Prostate gland (tissue), 2 donors: ENCODE measurements at regions not wholly inside any gene's neighbourhood (a gene's known extent, or its start where the extent isn't known, plus 50 kb on each side); places are given as distances from the start of the nearest gene placed in this dataset.
"Not testable (repeated sequence)": the region's sequence is repeated elsewhere in the genome, so short reads cannot be mapped to it uniquely, and the experiment has no call there.

ENCODE experiments used
- CTCF ChIP-seq, 4 experiments: fragments of 200-600 bp in 2 of 4; fragments of 450-650 bp in 2 of 4; sonication (generic) in 2 of 4; IDR thresholded peaks; 1 replicate in 3 of 4; 2 replicates in 1 of 4; pipeline ENCODE4 v1.5.1; 2016 to 2019; ENCODE audit warnings: antibody characterized with exemption in 4 of 4, mild to moderate bottlenecking in 2 of 4, moderate library complexity in 2 of 4
- POLR2AphosphoS5 ChIP-seq: sonication (generic); formaldehyde crosslinking; IDR thresholded peaks from one replicate; pipeline ENCODE4 v1.6.1; 2017; ENCODE audit warnings: antibody characterized with exemption

- not testable (repeated sequence) for TF ChIP-seq CTCF (IDR thresholded peaks at IDR 0.05); POLR2AphosphoS5
Measured at GRCh38 chr9:61872329-61872728, 682.5 kb downstream of the SPATA31A7 start.
